Activated CD4-positive, CD25-positive, alpha-beta regulatory T cell treated with anti-CD3 and anti-CD28 coated beads, Interleukin-2, amount 50 U/mL, for 16 hours (primary cell): ENCODE measurements at regions not wholly inside any gene's neighbourhood (a gene's known extent, or its start where the extent isn't known, plus 50 kb on each side); places are given as distances from the start of the nearest gene placed in this dataset.

Source experiments
- DNase-seq: peaks from one replicate; pipeline ENCODE4 v3.0.0-alpha.2; 2020; ENCODE audit warnings: low read depth, low spot score

GRCh38 chr4:181528570-181529184 is 714.5 kb upstream of the TENM3 start:
- no peak for DNase-seq

GRCh38 chr4:181529537-181529936 is 713.7 kb upstream of the TENM3 start:
- DNase-seq, result no peak

- DNase-seq, result no peak
Observed at GRCh38 chr4:181536196-181536746, 706.9 kb upstream of the TENM3 start.

DNA sequence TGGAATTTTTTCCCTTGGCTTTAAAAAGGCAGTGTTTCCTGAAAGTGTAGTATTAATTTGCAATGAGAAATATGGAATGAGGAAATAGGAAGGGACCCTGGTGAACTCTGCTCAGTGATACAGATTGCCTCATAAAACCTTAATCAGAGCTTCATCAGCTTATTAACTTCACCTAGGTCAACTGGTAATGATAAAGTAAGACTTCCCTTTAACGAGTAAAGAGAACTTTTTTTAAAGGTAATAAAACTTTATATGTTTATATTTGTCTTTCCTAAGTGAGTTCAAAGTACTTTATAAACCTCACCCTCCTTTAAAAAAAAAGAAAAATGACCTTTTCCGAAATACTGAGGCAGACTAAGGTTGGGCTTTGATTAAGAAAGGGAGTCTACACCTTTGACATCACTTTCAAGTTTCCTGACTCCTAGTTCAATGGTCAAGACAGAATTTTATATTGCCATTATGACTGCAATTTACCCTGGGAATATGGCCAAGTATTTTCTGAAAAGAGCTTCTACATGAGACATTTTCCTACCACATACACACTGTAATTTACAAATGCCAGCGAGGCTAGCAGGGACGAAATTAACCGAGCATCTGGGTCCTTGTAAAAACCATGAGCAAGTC is 706.3 kb upstream of the TENM3 start:
- DNase-seq, result no peak

DNA sequence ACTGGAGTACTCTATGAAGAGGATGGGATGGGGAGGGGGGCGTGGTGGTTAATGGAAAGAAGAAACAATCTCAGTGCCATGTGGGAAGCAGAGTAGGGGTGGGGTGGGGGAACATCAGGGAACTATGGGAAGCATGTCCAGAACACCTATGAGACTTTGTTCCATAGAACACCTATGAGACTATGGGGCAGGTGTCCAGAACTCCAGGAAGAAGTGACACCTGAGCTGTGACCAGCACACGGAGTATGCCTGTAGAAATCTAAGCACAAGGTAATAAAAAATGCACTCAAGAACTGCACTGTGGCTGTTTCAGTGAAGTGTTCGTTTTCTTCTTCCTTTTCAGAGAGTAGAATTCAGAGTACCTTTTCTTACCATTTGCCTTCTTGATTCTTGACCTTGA is 704.8 kb upstream of the TENM3 start:
- no peak for DNase-seq

GRCh38 chr4:181541396-181541795 is 701.8 kb upstream of the TENM3 start:
- no peak for DNase-seq

DNA sequence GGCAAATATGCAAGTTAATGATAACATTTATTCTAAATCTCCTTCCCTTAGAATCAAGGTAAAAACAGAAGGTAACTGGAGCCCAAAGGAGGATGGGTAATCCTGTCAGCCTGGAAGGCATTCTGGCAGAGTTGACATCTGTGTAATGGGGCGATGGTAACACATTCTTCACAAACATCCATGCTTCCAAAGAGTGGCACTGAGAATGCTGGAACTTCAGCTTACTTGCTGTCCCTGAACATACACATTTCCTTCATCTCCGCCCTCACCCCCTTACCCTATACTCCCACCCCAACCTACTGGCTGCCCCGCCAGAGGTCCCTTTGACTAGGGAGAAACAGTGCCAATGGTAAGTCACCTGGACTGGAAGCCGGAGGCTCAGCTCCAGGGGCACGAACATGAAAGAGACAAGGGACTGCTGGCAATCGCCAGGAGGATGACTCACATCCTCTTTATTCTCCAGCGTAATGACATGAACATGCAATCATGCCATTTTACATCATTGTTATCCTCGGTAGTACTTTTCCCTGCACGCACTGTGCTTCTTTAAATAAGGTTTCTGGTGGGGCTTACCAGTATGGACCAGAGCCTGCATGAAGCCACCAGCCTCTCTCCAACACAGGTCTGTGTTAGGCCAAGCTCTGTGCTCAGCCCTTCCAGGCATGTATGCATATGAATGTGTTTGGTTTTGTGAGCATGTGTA is 694.2 kb upstream of the TENM3 start:
- no peak for DNase-seq

DNA sequence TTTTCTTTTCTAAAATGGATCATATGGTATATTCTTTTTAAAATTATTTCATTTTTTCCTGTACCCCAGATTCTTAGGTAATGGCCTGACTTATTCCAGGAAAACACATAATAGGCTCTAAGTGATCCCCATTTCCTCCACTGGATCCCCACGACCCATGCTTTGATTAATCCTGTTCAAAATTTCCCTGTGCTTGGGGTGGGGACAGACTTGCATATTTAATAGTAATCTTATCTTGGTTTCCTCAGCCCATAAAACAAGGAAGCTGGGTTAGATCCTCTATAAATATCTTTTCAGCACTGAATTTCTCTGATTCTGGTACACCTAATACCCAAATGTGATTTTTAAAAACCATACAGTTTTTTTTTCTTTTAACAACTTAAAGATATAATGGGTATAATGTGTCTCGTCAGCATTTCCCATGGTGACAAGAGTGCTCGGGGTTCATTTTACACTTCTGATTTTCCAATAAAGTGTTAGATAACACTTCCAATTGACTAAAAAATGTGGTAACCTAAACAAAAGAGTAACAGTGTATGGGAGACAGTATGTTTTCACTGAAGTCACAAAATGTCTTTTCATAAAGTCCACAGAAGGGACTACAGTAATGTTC is 693.5 kb upstream of the TENM3 start:
- no peak for DNase-seq

DNA sequence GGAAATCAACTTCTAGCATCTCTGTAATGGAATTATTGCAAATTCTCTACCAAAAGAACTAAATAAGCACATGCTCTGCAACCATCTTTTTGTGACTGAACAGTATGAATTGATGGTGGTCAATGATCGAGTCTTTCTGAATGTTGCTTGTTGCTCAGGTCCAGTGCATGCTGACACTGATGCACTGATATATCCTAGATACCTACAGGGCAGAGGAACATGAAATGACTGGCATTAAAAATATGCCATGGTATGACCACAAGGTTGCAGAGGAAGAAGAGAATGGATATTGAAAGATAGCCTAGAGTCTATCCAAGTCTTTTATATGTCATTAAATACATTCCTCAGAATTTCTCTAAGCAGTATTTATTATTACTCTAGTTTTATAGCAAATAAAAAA is 692.8 kb upstream of the TENM3 start:
- no peak for DNase-seq

DNA sequence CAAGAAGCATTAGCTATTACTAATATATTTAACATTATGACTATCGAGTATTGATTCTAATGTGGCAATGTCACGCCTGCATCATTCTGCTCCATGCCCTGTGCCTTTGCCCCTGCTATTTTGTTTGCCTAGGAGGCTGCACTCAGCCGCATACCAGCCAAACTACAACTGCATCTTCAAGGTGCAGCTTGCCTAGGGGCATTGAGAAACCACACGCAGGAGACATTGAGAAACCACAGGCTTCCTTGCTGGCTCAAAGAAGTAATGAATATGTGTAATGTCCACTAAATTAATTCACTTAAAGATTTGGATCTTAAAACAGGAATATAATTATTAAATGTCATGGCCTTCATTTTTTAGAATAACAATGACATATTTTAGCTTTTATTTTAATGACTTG is 683.6 kb upstream of the TENM3 start:
- no peak for DNase-seq

DNA sequence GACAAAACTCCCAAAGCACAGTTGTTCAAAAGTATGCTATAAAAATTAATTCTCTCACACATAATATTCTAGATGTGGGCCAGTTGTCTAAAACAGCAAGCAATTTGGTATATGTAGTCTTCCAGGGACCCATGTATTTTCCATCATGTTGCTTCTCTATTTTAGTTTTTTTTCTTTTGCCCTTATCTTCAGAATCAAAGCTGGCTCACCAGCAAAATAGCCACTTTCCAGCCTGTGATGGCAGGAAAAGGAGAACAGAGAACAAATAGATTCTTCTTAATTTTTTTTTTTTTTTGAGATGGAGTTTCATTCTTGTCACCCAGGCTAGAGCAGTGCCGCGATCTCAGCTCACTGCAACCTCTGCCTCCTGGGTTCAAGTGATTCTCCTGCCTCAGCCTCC is 680.8 kb upstream of the TENM3 start:
- DNase-seq, result no peak

GRCh38 chr4:181564625-181565024 is 678.6 kb upstream of the TENM3 start:
- no peak for DNase-seq

GRCh38 chr4:181566490-181566889 is 676.7 kb upstream of the TENM3 start:
- DNase-seq, result no peak

GRCh38 chr4:181569553-181569952 is 673.6 kb upstream of the TENM3 start:
- no peak for DNase-seq

DNA sequence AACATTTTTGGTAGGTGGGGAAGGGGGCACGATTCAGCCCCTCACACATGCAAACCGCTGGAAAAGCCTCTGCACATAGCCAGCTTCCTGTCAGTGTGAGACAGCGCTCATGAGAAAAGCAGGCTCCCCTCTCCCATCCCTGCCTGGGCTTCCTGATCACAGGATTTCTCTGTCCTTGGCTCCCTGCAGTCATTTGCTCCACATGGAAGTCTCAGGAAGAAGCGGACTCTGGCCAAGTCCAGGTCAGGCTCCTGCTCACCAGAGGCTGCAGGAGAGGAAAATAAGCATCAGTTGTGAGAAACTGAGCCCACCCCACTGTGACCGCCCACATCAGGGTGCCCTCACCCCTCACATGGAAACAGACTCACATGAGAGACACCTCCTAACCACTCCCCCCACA is 664.3 kb upstream of the TENM3 start:
- no peak for DNase-seq

DNA sequence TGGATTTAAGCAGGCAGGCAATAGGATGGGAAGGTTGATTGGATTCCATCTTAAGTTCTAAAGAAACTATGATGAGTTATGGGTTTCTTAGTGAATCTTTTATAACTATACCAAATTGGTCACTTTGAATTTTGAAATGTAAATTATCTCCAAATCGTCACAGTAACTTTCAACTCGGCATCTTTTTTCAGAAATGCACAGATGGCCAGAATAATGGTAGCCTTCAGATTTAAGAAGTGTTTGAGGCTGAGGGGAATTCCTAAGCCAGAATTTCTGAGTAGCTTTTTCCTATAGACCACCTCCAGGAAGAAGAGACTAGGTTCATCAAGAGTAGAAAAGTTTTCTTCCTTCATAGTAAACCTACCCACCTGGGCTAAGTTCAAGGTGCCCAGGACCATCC is 663.7 kb upstream of the TENM3 start:
- no peak for DNase-seq

GRCh38 chr4:181581983-181582382 is 661.2 kb upstream of the TENM3 start:
- no peak for DNase-seq

DNA sequence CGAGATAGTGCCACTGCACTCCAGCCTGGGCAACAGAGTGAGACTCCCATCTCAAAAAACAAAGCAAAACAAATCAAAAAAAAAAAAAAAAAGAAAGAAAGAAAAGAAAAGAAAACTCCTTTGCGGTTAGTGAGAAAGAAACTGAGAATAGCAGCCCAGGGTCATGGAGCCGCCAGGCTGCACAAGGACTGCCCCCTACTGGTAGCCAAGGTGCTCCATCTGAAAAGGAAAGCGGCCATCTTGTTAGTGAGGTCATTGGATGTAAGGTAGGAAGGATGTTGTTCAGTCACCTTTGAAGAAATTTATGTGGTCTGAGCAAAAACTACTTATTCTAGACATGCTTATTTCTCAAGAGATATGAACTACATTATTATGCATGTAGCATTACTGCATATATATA is 660.6 kb upstream of the TENM3 start:
- no peak for DNase-seq

- no peak for DNase-seq
Observed at GRCh38 chr4:181588733-181589302, 654.4 kb upstream of the TENM3 start.

GRCh38 chr4:181592221-181592745 is 650.9 kb upstream of the TENM3 start:
- DNase-seq, result no peak

DNA sequence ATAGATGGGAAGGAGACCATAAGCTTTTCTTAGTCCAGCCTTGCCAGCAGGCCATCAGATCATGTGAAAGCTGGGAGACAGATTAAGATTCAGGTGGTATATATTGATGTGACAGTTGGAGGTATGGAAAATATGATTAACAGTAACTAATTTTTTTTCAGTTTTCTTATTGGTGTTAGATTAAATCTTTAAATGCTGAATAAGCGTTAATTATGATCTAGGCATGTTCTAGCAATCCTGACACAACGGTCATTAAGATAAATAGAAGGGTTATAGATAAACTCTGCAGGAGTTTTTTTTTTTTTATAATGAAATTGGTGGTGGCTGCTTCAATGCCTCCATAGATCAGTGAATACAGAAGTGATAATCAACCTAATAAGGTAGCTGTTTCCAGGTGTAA is 649.5 kb upstream of the TENM3 start:
- no peak for DNase-seq

- DNase-seq, result no peak
Observed at GRCh38 chr4:181594188-181594587, 649.0 kb upstream of the TENM3 start.
